Heart left ventricle (tissue), 16 donors: ENCODE measurements at regions not wholly inside any gene's neighbourhood (a gene's known extent, or its start where the extent isn't known, plus 50 kb on each side); places are given as distances from the start of the nearest gene placed in this dataset.
"Not testable (repeated sequence)": the region's sequence is repeated elsewhere in the genome, so short reads cannot be mapped to it uniquely, and the experiment has no call there.

Source experiments
- ATAC-seq, 4 donors: fragments of 200-7000 bp; cut with Tn5 transposase; one replicate each; pipeline ENCODE4 v1.9.1; 2020 to 2022; ENCODE audit warnings: moderate library complexity in 4 of 4, mild to moderate bottlenecking in 3 of 4, moderate number of reproducible peaks in 1 of 4
- DNase-seq, 5 donors: peaks; one replicate each; pipeline ENCODE4 v3.0.0-alpha.2; 2020
- H3K27ac ChIP-seq, 12 donors: fragments of 200-600 bp; sonication (generic) in 4 of 12; one replicate each; pipeline versions ENCODE4 v1.5.0 to v1.8.0; 2016 to 2022; ENCODE audit warnings: mild to moderate bottlenecking in 2 of 12
- H3K27me3 ChIP-seq, 9 donors: fragments of 200-600 bp; sonication (generic) in 2 of 9; one replicate each; pipeline versions ENCODE4 v1.5.1 to v1.8.0; 2016 to 2022; ENCODE audit warnings: mild to moderate bottlenecking in 3 of 9
- H3K36me3 ChIP-seq, 9 donors: fragments of 200-600 bp; sonication (generic) in 2 of 9; one replicate each; pipeline versions ENCODE4 v1.5.0 to v1.8.0; 2018 to 2022; ENCODE audit warnings: mild to moderate bottlenecking in 2 of 9
- H3K4me1 ChIP-seq, 12 donors: fragments of 200-600 bp; sonication (generic) in 4 of 12; one replicate each; pipeline versions ENCODE4 v1.5.0 to v1.8.0; 2016 to 2022; ENCODE audit warnings: mild to moderate bottlenecking in 3 of 12
- H3K4me3 ChIP-seq, 12 donors: fragments of 200-600 bp; sonication (generic) in 4 of 12; one replicate each; pipeline versions ENCODE4 v1.5.0 to v1.8.0; 2017 to 2022; ENCODE audit warnings: mild to moderate bottlenecking in 9 of 12, moderate library complexity in 4 of 12
- H3K9me3 ChIP-seq, 12 donors: fragments of 200-600 bp; sonication (generic) in 4 of 12; one replicate each; pipeline versions ENCODE4 v1.5.0 to v1.8.0; 2016 to 2022; ENCODE audit warnings: mild to moderate bottlenecking in 1 of 12
- POLR2A ChIP-seq, 2 donors: fragments of 450-650 bp; IDR thresholded peaks; one replicate each; pipeline ENCODE4 v1.6.1; 2017; ENCODE audit warnings: antibody characterized with exemption in 2 of 2, mild to moderate bottlenecking in 2 of 2, moderate library complexity in 2 of 2
- WGBS, 4 donors: extraction: QIAGEN DNeasy Blood & Tissue Kit in 2 of 4; methylation state at CpG; one replicate each; pipeline versions ENCODE4 v1.1.5 to v1.1.7; 2013 to 2018; 5-methylcytosine and 5-hydroxymethylcytosine counted together
- intact Hi-C, 10 donors: fragments of 100-400 bp; cut with DNase I; formaldehyde crosslinking; loops; one replicate each; pipeline versions ENCODE4 v1.11.1 to v1.14.2; 2022
- TF ChIP-seq, protein P1 (sequence below), 12 donors: fragments of 200-600 bp; sonication (generic) in 4 of 12; IDR thresholded peaks; one replicate each; pipeline versions ENCODE4 v1.5.0 to v1.8.0; 2018 to 2022; ENCODE audit warnings: antibody characterized with exemption in 12 of 12, mild to moderate bottlenecking in 5 of 12
- donor health status: ischemic (EF 13 %, LVEDD 7.1; RV severe dilation, severe dysfunction).
- donor health status: healthy with polysubstance abuse.
- donor health status: DM: no; HTN: yes; CAD: no.
- donor health status: DM: no; HTN: no; CAD: no.
- donor health status: ischemic (EF 25% LVEDD 6.9; RV normal size, moderate dysfunction).
- donor health status: ischemic (EF 25% LVEDD 5.7; RV mildly dilated, moderate dysfunction).
- donor health status: healthy.
- donor health status: DM: yes; HTN: yes; CAD: no.
- donor health status: ischemic (EF 35%, LVEDD 5.7; RV mildly dilated, moderate dysfunction).
- donor health status: nonischemic (EF 11% LVEDD 7.7; RV severe dilation, severe dysfunction).
- donor health status: DM: yes; HTN: yes; CAD: no.
- donor health status: PGD.
- donor health status: ischemic (EF 29% LVEDD 5.4; RV normal size, mild dysfunction).
- donor health status: nonischemic (EF 23%, LVEDD 6.1; RV moderate dilation, normal function).

GRCh38 chr14:101681795-101682194 lies 79.7 kb upstream of the PPP2R5C start:
- WGBS, 4 donors: 92 to 95% (median 94%) methylated on average over 2 of the region's 2 CpGs

DNA sequence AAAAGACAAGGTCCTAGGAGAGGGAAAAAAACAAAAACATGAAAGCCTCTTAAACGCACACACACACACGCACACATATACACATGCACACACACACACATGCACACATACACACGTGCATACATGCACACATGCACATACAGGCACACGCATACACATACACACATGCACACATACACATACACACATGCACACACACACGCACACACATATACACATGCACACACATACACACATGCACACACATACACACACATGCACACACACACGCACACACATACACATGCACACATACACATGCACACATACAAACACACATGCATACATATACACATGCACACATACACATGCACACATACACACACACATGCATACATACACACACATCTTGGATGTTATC lies 78.1 kb upstream of the PPP2R5C start:
- ATAC-seq (no peak), DNase-seq (no peak)
- Histone ChIP-seq H3K9me3 (no peaks in the 10 kb centered on the region), H3K4me1 (no peaks in the 10 kb centered on the region), H3K4me3 (no peak overlapping the region), H3K36me3 (no peaks in the 10 kb centered on the region), H3K27me3 (peaks cover 0 to 36% (median 2%) of the 10 kb centered on the region in 9 donors), H3K27ac (no peak overlapping the region)
- WGBS, 4 donors: 81 to 88% (median 86%) methylated on average over 6 of the region's 6 CpGs
- intact Hi-C loops: no loop called here
- TF ChIP-seq, protein P1, sequence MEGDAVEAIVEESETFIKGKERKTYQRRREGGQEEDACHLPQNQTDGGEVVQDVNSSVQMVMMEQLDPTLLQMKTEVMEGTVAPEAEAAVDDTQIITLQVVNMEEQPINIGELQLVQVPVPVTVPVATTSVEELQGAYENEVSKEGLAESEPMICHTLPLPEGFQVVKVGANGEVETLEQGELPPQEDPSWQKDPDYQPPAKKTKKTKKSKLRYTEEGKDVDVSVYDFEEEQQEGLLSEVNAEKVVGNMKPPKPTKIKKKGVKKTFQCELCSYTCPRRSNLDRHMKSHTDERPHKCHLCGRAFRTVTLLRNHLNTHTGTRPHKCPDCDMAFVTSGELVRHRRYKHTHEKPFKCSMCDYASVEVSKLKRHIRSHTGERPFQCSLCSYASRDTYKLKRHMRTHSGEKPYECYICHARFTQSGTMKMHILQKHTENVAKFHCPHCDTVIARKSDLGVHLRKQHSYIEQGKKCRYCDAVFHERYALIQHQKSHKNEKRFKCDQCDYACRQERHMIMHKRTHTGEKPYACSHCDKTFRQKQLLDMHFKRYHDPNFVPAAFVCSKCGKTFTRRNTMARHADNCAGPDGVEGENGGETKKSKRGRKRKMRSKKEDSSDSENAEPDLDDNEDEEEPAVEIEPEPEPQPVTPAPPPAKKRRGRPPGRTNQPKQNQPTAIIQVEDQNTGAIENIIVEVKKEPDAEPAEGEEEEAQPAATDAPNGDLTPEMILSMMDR (IDR thresholded peaks at IDR 0.05): no peak
- no peak for TF ChIP-seq POLR2A (IDR thresholded peaks at IDR 0.05)

More at GRCh38 chr14:101681795-101682194, 79.7 kb upstream of the PPP2R5C start:
- Histone ChIP-seq H3K27ac (no peak overlapping the region), H3K4me1 (no peaks in the 10 kb centered on the region), H3K4me3 (no peak overlapping the region), H3K9me3 (no peaks in the 10 kb centered on the region), H3K27me3 (peaks cover 0 to 36% (median 0%) of the 10 kb centered on the region in 9 donors), H3K36me3 (no peaks in the 10 kb centered on the region)
- TF ChIP-seq, protein P1 (IDR thresholded peaks at IDR 0.05): no peak
- no peak for TF ChIP-seq POLR2A (IDR thresholded peaks at IDR 0.05)
- intact Hi-C loops: no loop called here
- ATAC-seq (no peak), DNase-seq (no peak)

DNA sequence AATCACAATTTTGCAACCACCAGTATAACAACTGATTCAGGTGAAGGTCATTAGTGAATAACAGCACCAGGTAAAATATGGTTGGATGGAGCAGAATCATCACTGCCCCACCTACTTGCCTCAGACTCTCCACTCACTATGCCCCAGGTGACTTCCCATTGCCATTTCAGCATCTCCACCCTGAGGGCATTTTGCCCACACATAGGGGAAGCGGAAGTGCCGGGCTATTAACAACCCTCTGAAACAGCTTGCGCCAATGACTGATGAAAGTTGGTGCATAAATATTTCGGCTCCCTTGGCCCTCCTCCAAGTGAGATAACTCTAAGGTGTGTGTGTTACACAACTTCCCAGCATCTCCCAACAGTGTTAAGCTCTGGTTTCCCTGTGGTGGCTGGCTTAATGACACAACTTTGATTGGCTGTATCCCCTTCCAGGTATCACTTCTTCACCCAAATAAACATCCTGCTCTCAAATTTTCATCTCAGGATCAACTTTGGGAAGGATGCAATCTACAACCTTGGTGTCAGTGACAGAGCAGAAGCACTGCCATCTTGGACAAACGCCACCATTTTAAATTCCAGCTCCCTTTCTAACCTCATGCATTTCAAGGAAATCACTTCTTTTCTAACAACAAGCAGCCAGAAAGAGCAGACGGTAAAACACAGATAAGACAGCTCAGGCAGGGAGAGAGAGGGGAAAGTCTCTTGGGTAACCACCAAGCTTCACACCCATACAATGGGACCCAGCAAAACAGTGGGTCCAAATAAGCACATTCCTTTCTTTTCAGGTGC lies 73.6 kb upstream of the PPP2R5C start:
- DNase-seq: no peak
- Histone ChIP-seq H3K27me3 (peaks cover 0 to 31% (median 2%) of the 10 kb centered on the region in 9 donors), H3K27ac (no peak overlapping the region), H3K36me3 (no peaks in the 10 kb centered on the region), H3K9me3 (no peaks in the 10 kb centered on the region), H3K4me1 (no peaks in the 10 kb centered on the region), H3K4me3 (no peak overlapping the region)
- intact Hi-C loops: no loop called here
- WGBS, 4 donors: 64 to 68% (median 65%) methylated on average over 6 of the region's 6 CpGs
- TF ChIP-seq POLR2A (IDR thresholded peaks at IDR 0.05): no peak
- TF ChIP-seq, protein P1 (IDR thresholded peaks at IDR 0.05): no peak
- ATAC-seq: no peak

DNA sequence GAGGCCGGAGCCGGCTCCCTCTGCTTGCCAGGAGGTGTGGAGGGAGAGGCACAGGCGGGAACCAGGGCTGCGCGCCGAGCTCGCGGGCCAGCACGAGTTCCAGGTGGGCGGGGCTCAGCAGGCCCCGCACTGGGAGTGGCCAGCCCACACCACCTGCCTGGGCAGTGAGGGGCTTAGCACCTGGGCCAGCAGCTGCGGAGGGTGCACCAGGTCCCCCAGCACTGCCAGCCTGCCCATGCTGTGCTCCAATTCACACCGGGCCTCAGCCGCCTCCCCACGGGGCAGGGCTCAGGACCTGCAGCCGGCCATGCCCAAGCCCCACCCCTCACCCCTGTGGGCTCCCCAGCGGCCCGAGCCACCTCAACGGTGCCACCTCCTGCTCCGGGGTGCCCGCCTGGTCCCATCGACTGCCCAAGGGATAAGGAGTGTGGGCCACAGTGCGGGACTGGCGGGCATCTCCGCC lies 72.4 kb upstream of the PPP2R5C start:
- H3K4me1 ChIP-seq: no peaks in the 10 kb centered on the region
- H3K27me3 ChIP-seq: peaks cover 0 to 21% (median 2%) of the 10 kb centered on the region in 9 donors
- intact Hi-C loops: no loop called here
- H3K36me3 ChIP-seq: no peaks in the 10 kb centered on the region
- DNase-seq: no peak
- TF ChIP-seq, protein P1 (IDR thresholded peaks at IDR 0.05): no peak
- TF ChIP-seq POLR2A (IDR thresholded peaks at IDR 0.05): no peak
- 91 to 99% (median 95%) methylated on average over 12 to 25 of the region's 25 CpGs for WGBS, 4 donors
- no peak for ATAC-seq
- no peak overlapping the region for H3K4me3 ChIP-seq
- H3K27ac ChIP-seq: no peak overlapping the region
- no peaks in the 10 kb centered on the region for H3K9me3 ChIP-seq

- DNase-seq, H3K27ac ChIP-seq, H3K36me3 ChIP-seq, H3K4me1 ChIP-seq, H3K9me3 ChIP-seq, intact Hi-C loops, H3K4me3 ChIP-seq, ATAC-seq: not testable (repeated sequence)
- peaks cover 0 to 17% (median 2%) of the 10 kb centered on the region in 9 donors for H3K27me3 ChIP-seq
- 88 to 92% (median 89%) methylated on average over 12 of the region's 12 CpGs for WGBS, 4 donors
Measured at GRCh38 chr14:101689966-101690365, 71.5 kb upstream of the PPP2R5C start.
